ENCODE measurements at regions not wholly inside any gene's neighbourhood (a gene's known extent, or its start where the extent isn't known, plus 50 kb on each side); places are given as distances from the start of the nearest gene placed in this dataset.
"Not testable (repeated sequence)": the region's sequence is repeated elsewhere in the genome, so short reads cannot be mapped to it uniquely, and the experiment has no call there.

DNA sequence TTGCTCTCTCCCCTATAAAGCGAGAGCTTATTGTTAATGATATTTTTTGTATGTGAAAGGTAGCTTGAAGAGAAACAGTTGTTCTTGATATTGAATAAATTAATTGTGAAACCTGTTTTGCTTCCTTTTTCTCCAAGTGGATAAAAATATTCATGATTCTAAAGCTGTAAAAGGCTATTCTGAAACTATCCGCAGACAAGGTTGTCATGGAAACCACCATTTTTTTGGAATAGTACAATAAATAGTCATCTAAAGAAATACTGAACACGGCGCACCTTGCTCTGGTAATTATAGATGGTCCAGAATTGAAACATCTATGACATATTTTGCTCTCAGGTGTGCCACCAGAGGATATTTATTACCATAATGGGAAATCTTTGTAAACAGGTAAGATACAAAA lies 1103.0 kb upstream of the SLC39A10 start:
- TF ChIP-seq, protein P1, sequence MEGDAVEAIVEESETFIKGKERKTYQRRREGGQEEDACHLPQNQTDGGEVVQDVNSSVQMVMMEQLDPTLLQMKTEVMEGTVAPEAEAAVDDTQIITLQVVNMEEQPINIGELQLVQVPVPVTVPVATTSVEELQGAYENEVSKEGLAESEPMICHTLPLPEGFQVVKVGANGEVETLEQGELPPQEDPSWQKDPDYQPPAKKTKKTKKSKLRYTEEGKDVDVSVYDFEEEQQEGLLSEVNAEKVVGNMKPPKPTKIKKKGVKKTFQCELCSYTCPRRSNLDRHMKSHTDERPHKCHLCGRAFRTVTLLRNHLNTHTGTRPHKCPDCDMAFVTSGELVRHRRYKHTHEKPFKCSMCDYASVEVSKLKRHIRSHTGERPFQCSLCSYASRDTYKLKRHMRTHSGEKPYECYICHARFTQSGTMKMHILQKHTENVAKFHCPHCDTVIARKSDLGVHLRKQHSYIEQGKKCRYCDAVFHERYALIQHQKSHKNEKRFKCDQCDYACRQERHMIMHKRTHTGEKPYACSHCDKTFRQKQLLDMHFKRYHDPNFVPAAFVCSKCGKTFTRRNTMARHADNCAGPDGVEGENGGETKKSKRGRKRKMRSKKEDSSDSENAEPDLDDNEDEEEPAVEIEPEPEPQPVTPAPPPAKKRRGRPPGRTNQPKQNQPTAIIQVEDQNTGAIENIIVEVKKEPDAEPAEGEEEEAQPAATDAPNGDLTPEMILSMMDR (conservative IDR thresholded peaks at IDR 0.05; ENCODE audit: low read length) = no peak
- no peak overlapping the region for H3K4me3 ChIP-seq (ENCODE audit: low read length)

GRCh38 chr2:194550702-194551101 lies 1106.3 kb upstream of the SLC39A10 start:
- no peak overlapping the region for H3K4me3 ChIP-seq (ENCODE audit: low read length)
- TF ChIP-seq, protein P1 (conservative IDR thresholded peaks at IDR 0.05; ENCODE audit: low read length) = no peak
- no peak for DNase-seq (ENCODE audit: low read depth)

More for the DNA sequence above, 1103.0 kb upstream of the SLC39A10 start:
- DNase-seq (ENCODE audit: low read depth) = no peak

DNA sequence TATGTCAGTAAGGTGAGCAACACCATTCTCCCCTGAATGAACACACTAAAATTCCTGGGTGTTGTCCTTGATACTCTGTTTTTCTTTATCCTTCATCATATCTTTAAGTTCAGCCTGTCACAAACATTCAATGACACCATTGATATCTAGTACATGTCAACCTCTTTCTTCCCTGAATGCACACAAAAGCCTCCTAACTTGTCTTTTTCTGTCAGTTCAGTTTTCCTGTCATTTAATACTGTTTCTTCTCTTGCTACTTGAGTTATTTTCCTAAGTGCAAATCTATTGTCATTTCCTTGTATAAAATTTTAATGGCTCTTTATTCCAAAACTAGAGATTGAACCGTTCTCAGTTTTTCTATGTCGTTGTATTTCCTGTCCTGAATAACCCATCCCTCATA lies 1107.6 kb upstream of the SLC39A10 start:
- DNase-seq (ENCODE audit: low read depth) = no peak
- no peak overlapping the region for H3K4me3 ChIP-seq (ENCODE audit: low read length)
- TF ChIP-seq, protein P1 (conservative IDR thresholded peaks at IDR 0.05; ENCODE audit: low read length) = no peak

GRCh38 chr2:194545978-194546377 lies 1111.0 kb upstream of the SLC39A10 start:
- DNase-seq (ENCODE audit: low read depth) = no peak
- H3K4me3 ChIP-seq (ENCODE audit: low read length) = no peak overlapping the region
- TF ChIP-seq, protein P1 (conservative IDR thresholded peaks at IDR 0.05; ENCODE audit: low read length) = no peak

GRCh38 chr2:194539425-194539824 lies 1117.6 kb upstream of the SLC39A10 start:
- DNase-seq (ENCODE audit: low read depth) = no peak
- TF ChIP-seq, protein P1 (conservative IDR thresholded peaks at IDR 0.05; ENCODE audit: low read length) = no peak
- no peak overlapping the region for H3K4me3 ChIP-seq (ENCODE audit: low read length)

GRCh38 chr2:194526121-194526520 lies 1130.9 kb upstream of the SLC39A10 start:
- no peak for DNase-seq (ENCODE audit: low read depth)
- TF ChIP-seq, protein P1 (conservative IDR thresholded peaks at IDR 0.05; ENCODE audit: low read length) = no peak
- no peak overlapping the region for H3K4me3 ChIP-seq (ENCODE audit: low read length)

- TF ChIP-seq, protein P1 (conservative IDR thresholded peaks at IDR 0.05; ENCODE audit: low read length) = no peak
- no peak for DNase-seq (ENCODE audit: low read depth)
- no peak overlapping the region for H3K4me3 ChIP-seq (ENCODE audit: low read length)
These were observed 1142.7 kb upstream of the SLC39A10 start for GRCh38 chr2:194514281-194514680.

DNA sequence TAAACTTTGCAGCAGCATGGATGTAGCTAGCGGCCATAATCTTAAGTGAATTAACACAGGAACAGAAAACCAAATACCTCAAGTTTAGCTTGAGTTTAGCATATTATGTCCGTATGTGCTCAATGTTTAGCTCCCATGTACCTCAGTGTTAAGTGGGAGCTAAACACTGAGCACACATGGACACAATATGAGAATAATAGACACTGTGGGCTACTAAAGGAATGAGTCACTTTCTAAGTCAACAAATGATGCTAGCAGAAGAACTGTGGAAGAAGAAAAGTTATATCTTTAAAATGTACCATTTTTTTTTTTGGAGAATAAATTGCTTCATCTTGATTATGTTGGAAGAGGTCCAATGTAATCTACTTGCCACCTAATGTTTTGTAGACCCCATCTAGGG lies 1146.0 kb upstream of the SLC39A10 start:
- not testable (repeated sequence) for H3K4me3 ChIP-seq (ENCODE audit: low read length); DNase-seq (ENCODE audit: low read depth)

DNA sequence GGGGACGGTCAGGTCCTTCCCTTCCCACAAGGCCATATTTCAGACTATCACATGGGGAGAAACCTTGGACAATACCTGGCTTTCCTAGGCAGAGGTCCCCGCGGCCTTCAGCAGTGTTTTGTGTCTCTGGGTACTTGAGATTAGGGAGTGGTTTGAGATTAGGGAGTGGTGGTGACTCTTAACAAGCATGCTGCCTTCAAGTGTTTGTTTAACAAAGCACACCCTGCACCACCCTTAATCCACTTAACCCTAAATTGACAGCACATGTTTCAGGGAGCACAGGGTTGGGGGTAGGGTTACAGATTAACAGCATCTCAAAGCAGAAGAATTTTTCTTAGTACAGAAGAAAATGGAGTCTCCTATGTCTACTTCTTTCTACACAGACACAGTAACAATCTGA lies 1152.2 kb upstream of the SLC39A10 start:
- H3K4me3 ChIP-seq (ENCODE audit: low read length); DNase-seq (ENCODE audit: low read depth): not testable (repeated sequence)
